GM23338 (cell line): ENCODE measurements at regions not wholly inside any gene's neighbourhood (a gene's known extent, or its start where the extent isn't known, plus 50 kb on each side); places are given as distances from the start of the nearest gene placed in this dataset.

ENCODE experiments used
- ATAC-seq: fragments of 200-7000 bp; cut with Tn5 transposase; 3 replicates; pipeline ENCODE4 v1.9.1; 2020
- DNase-seq: peaks from one replicate; pipeline ENCODE4 v3.0.0-alpha.2; 2015; ENCODE audit warnings: low spot score
- H2AFZ ChIP-seq: fragments of 200-600 bp; sonication (generic); 2 replicates; pipeline ENCODE4 v1.8.0; 2016; ENCODE audit warnings: antibody characterized with exemption, mild to moderate bottlenecking, moderate library complexity
- H3F3A ChIP-seq: fragments of 200-600 bp; sonication (generic); replicated peaks from 2 replicates; pipeline ENCODE4 v1.8.0; 2017; ENCODE audit warnings: antibody characterized with exemption, mixed run types, low read depth
- H3K27ac ChIP-seq: fragments of 200-600 bp; sonication (generic); 2 replicates; pipeline ENCODE4 v1.6.1; 2016; ENCODE audit warnings: low read depth
- H3K27me3 ChIP-seq: fragments of 200-600 bp; sonication (generic); 2 replicates; pipeline ENCODE4 v1.8.0; 2016; ENCODE audit warnings: mild to moderate bottlenecking, mixed run types, moderate library complexity; ENCODE audit not compliant: insufficient read depth
- H3K36me3 ChIP-seq: fragments of 200-600 bp; sonication (generic); 2 replicates; pipeline ENCODE4 v1.8.0; 2016; ENCODE audit warnings: mild to moderate bottlenecking; ENCODE audit not compliant: insufficient read depth
- H3K4me1 ChIP-seq: fragments of 200-600 bp; sonication (generic); 2 replicates; pipeline ENCODE4 v1.8.0; 2016; ENCODE audit warnings: mild to moderate bottlenecking, moderate library complexity; ENCODE audit not compliant: insufficient read depth
- H3K4me2 ChIP-seq: fragments of 200-600 bp; sonication (generic); 2 replicates; pipeline ENCODE4 v1.7.1; 2017; ENCODE audit warnings: mixed run types
- H3K4me3 ChIP-seq: fragments of 200-600 bp; sonication (generic); 2 replicates; pipeline ENCODE4 v1.6.1; 2016; ENCODE audit warnings: mixed run types
- H3K79me2 ChIP-seq: fragments of 200-600 bp; sonication (generic); replicated peaks from 2 replicates; pipeline ENCODE4 v1.8.0; 2017; ENCODE audit warnings: mild to moderate bottlenecking; ENCODE audit not compliant: insufficient read depth
- H3K9me2 ChIP-seq: fragments of 200-600 bp; sonication (generic); 2 replicates; pipeline ENCODE4 v1.8.0; 2017; ENCODE audit not compliant: insufficient read depth
- H4K20me1 ChIP-seq: fragments of 200-600 bp; sonication (generic); replicated peaks from 2 replicates; pipeline ENCODE4 v1.8.0; 2017; ENCODE audit warnings: mild to moderate bottlenecking; ENCODE audit not compliant: insufficient read depth
- H3K27ac Mint-ChIP-seq: 2 replicates; pipeline ENCODE4 v1.8.0; 2020; ENCODE audit warnings: inconsistent platforms, mild to moderate bottlenecking, moderate library complexity, mixed read lengths
- H3K27me3 Mint-ChIP-seq: 3 replicates; pipeline ENCODE4 v1.8.0; 2022; ENCODE audit warnings: low read depth, mild to moderate bottlenecking, moderate library complexity, mixed read lengths, inconsistent platforms; ENCODE audit not compliant: insufficient read depth, poor library complexity
- H3K36me3 Mint-ChIP-seq: 3 replicates; pipeline ENCODE4 v1.8.0; 2021; ENCODE audit warnings: low read depth, mild to moderate bottlenecking, inconsistent platforms, moderate library complexity, mixed read lengths
- H3K4me1 Mint-ChIP-seq: 3 replicates; pipeline ENCODE4 v1.8.0; 2020; ENCODE audit warnings: mild to moderate bottlenecking, inconsistent platforms, mixed read lengths
- H3K4me3 Mint-ChIP-seq: 3 replicates; pipeline ENCODE4 v1.8.0; 2021; ENCODE audit warnings: moderate library complexity, mild to moderate bottlenecking, inconsistent platforms, mixed read lengths
- H3K9me3 Mint-ChIP-seq: 3 replicates; pipeline ENCODE4 v1.8.0; 2020; ENCODE audit warnings: moderate library complexity, mild to moderate bottlenecking, inconsistent platforms, mixed read lengths
- CREB1 ChIP-seq: fragments of 250-450 bp; sonication (Bioruptor Pico); IDR thresholded peaks from 2 replicates; pipeline ENCODE4 v1.5.0; 2020; ENCODE audit warnings: low read depth, mild to moderate bottlenecking, moderate library complexity
- ETS1 ChIP-seq: IDR thresholded peaks from 2 replicates; pipeline ENCODE4 v1.6.1; 2016; ENCODE audit warnings: antibody characterized with exemption
- EZH2 ChIP-seq: fragments of 200-600 bp; sonication (generic); IDR thresholded peaks from one replicate; pipeline ENCODE4 v1.8.0; 2017; ENCODE audit warnings: antibody characterized with exemption, mild to moderate bottlenecking, low read depth; ENCODE audit not compliant: unreplicated experiment
- EZH2phosphoT487 ChIP-seq: fragments of 200-600 bp; sonication (generic); IDR thresholded peaks from one replicate; pipeline ENCODE4 v1.8.1; 2018; ENCODE audit warnings: antibody characterized with exemption; ENCODE audit not compliant: unreplicated experiment
- JUNB ChIP-seq: IDR thresholded peaks from one replicate; pipeline ENCODE4 v1.6.1; 2016; ENCODE audit warnings: antibody characterized with exemption; ENCODE audit not compliant: unreplicated experiment
- NANOG ChIP-seq: IDR thresholded peaks from 2 replicates; pipeline ENCODE4 v1.6.1; 2016; ENCODE audit warnings: antibody characterized with exemption, borderline replicate concordance
- POLR2AphosphoS5 ChIP-seq: IDR thresholded peaks from 2 replicates; pipeline ENCODE4 v1.6.1; 2016; ENCODE audit warnings: antibody characterized with exemption, low read depth
- STAT1 ChIP-seq: IDR thresholded peaks from one replicate; pipeline ENCODE4 v1.6.1; 2016; ENCODE audit warnings: antibody characterized with exemption; ENCODE audit not compliant: unreplicated experiment
- ZNF114 ChIP-seq: fragments of 250-450 bp; sonication (Bioruptor Pico); IDR thresholded peaks from 2 replicates; pipeline ENCODE4 v1.5.0; 2020; ENCODE audit warnings: mild to moderate bottlenecking, moderate library complexity
- ZNF331 ChIP-seq: fragments of 250-450 bp; sonication (Bioruptor Pico); IDR thresholded peaks from 2 replicates; pipeline ENCODE4 v1.5.0; 2020; ENCODE audit warnings: low read depth, mild to moderate bottlenecking, moderate library complexity
- TF ChIP-seq, protein P1 (sequence below): IDR thresholded peaks from one replicate; pipeline ENCODE4 v1.6.1; 2018; ENCODE audit warnings: antibody characterized with exemption; ENCODE audit not compliant: unreplicated experiment
- TF ChIP-seq, protein P2 (sequence below): fragments of 250-450 bp; sonication (Bioruptor Pico); IDR thresholded peaks from 2 replicates; pipeline ENCODE4 v1.5.0; 2020; ENCODE audit warnings: mild to moderate bottlenecking, moderate library complexity
- TF ChIP-seq, protein P3 (sequence below), 2 experiments: fragments of 200-600 bp in 1 of 2; sonication (generic) in 1 of 2; conservative IDR thresholded peaks; 2 replicates each; pipeline versions ENCODE4 v1.5.1 to v1.6.1; 2016 to 2017; ENCODE audit warnings: antibody characterized with exemption in 2 of 2, low read depth in 2 of 2, mild to moderate bottlenecking in 2 of 2, moderate library complexity in 1 of 2

DNA sequence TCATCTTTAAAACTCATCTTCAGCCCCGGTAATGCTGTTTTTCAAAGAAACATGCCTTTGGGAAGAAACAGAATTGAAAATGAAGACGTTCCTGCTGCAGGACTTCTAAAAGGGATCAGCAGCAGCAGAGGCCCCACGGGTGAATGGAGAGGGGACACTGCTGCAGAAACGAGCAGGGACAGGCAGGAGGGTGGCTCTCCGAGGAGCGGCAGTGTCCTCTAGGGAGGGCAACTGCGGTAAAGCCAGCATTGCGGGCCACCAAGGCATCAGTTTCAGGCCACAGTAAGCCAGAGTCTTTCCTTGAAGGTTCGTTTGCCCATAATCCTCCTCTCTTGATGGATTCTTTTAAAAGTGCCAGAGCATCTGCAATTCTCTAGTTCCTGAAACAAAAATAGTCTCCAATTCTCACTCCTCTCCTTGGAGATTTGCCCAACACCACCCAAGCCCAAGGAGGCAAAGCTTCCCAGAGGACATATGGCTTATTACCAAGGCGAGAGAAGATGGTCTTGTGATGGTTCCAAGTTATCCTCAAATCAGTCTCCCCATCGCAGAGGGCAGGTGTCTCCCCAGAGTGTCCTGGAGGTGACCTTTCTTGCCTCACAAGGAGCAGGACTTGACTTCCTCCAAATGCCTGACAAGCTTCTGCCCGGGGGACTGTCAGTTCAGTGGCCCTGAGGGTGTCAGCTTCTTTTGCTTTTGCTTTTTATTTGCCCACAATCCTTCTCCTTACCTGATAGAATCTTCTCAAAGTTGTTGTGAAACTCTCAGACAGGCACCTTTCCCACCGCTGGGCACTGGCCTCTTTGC lies 341.1 kb upstream of the B3GAT1 start:
- no peak overlapping the region for H3K27ac Mint-ChIP-seq
- H3K9me2 ChIP-seq = peaks cover 4% of the 10 kb centered on the region
- peaks cover 12% of the 10 kb centered on the region for H3K27me3 Mint-ChIP-seq
- H3K4me3 Mint-ChIP-seq = no peak overlapping the region
- no peak overlapping the region for H3K4me3 ChIP-seq
- H3K36me3 Mint-ChIP-seq = peaks cover 14% of the 10 kb centered on the region
- H3F3A ChIP-seq = no peaks in the 10 kb centered on the region
- no peak overlapping the region for H3K4me2 ChIP-seq
- H3K27ac ChIP-seq = no peak overlapping the region
- no peak for TF ChIP-seq EZH2phosphoT487
- TF ChIP-seq STAT1 = no peak
- TF ChIP-seq, protein P1, sequence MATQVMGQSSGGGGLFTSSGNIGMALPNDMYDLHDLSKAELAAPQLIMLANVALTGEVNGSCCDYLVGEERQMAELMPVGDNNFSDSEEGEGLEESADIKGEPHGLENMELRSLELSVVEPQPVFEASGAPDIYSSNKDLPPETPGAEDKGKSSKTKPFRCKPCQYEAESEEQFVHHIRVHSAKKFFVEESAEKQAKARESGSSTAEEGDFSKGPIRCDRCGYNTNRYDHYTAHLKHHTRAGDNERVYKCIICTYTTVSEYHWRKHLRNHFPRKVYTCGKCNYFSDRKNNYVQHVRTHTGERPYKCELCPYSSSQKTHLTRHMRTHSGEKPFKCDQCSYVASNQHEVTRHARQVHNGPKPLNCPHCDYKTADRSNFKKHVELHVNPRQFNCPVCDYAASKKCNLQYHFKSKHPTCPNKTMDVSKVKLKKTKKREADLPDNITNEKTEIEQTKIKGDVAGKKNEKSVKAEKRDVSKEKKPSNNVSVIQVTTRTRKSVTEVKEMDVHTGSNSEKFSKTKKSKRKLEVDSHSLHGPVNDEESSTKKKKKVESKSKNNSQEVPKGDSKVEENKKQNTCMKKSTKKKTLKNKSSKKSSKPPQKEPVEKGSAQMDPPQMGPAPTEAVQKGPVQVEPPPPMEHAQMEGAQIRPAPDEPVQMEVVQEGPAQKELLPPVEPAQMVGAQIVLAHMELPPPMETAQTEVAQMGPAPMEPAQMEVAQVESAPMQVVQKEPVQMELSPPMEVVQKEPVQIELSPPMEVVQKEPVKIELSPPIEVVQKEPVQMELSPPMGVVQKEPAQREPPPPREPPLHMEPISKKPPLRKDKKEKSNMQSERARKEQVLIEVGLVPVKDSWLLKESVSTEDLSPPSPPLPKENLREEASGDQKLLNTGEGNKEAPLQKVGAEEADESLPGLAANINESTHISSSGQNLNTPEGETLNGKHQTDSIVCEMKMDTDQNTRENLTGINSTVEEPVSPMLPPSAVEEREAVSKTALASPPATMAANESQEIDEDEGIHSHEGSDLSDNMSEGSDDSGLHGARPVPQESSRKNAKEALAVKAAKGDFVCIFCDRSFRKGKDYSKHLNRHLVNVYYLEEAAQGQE = no peak
- no peak for TF ChIP-seq EZH2
- no peak for TF ChIP-seq JUNB
- no peak for TF ChIP-seq ZNF331 (CRISPR knock-in tag)
- no peak for TF ChIP-seq CREB1 (CRISPR knock-in tag)
- no peak for TF ChIP-seq ZNF114 (CRISPR knock-in tag)
- no peak for TF ChIP-seq ETS1
- TF ChIP-seq NANOG = no peak
- TF ChIP-seq POLR2AphosphoS5 = no peak
- TF ChIP-seq, protein P2, sequence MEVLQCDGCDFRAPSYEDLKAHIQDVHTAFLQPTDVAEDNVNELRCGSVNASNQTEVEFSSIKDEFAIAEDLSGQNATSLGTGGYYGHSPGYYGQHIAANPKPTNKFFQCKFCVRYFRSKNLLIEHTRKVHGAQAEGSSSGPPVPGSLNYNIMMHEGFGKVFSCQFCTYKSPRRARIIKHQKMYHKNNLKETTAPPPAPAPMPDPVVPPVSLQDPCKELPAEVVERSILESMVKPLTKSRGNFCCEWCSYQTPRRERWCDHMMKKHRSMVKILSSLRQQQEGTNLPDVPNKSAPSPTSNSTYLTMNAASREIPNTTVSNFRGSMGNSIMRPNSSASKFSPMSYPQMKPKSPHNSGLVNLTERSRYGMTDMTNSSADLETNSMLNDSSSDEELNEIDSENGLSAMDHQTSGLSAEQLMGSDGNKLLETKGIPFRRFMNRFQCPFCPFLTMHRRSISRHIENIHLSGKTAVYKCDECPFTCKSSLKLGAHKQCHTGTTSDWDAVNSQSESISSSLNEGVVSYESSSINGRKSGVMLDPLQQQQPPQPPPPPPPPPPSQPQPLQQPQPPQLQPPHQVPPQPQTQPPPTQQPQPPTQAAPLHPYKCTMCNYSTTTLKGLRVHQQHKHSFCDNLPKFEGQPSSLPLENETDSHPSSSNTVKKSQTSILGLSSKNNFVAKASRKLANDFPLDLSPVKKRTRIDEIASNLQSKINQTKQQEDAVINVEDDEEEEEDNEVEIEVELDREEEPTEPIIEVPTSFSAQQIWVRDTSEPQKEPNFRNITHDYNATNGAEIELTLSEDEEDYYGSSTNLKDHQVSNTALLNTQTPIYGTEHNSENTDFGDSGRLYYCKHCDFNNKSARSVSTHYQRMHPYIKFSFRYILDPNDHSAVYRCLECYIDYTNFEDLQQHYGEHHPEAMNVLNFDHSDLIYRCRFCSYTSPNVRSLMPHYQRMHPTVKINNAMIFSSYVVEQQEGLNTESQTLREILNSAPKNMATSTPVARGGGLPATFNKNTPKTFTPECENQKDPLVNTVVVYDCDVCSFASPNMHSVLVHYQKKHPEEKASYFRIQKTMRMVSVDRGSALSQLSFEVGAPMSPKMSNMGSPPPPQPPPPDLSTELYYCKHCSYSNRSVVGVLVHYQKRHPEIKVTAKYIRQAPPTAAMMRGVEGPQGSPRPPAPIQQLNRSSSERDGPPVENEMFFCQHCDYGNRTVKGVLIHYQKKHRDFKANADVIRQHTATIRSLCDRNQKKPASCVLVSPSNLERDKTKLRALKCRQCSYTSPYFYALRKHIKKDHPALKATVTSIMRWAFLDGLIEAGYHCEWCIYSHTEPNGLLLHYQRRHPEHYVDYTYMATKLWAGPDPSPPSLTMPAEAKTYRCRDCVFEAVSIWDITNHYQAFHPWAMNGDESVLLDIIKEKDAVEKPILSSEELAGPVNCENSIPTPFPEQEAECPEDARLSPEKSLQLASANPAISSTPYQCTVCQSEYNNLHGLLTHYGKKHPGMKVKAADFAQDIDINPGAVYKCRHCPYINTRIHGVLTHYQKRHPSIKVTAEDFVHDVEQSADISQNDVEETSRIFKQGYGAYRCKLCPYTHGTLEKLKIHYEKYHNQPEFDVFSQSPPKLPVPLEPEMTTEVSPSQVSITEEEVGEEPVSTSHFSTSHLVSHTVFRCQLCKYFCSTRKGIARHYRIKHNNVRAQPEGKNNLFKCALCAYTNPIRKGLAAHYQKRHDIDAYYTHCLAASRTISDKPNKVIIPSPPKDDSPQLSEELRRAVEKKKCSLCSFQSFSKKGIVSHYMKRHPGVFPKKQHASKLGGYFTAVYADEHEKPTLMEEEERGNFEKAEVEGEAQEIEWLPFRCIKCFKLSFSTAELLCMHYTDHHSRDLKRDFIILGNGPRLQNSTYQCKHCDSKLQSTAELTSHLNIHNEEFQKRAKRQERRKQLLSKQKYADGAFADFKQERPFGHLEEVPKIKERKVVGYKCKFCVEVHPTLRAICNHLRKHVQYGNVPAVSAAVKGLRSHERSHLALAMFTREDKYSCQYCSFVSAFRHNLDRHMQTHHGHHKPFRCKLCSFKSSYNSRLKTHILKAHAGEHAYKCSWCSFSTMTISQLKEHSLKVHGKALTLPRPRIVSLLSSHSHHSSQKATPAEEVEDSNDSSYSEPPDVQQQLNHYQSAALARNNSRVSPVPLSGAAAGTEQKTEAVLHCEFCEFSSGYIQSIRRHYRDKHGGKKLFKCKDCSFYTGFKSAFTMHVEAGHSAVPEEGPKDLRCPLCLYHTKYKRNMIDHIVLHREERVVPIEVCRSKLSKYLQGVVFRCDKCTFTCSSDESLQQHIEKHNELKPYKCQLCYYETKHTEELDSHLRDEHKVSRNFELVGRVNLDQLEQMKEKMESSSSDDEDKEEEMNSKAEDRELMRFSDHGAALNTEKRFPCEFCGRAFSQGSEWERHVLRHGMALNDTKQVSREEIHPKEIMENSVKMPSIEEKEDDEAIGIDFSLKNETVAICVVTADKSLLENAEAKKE (CRISPR knock-in tag) = no peak
- TF ChIP-seq, protein P3, sequence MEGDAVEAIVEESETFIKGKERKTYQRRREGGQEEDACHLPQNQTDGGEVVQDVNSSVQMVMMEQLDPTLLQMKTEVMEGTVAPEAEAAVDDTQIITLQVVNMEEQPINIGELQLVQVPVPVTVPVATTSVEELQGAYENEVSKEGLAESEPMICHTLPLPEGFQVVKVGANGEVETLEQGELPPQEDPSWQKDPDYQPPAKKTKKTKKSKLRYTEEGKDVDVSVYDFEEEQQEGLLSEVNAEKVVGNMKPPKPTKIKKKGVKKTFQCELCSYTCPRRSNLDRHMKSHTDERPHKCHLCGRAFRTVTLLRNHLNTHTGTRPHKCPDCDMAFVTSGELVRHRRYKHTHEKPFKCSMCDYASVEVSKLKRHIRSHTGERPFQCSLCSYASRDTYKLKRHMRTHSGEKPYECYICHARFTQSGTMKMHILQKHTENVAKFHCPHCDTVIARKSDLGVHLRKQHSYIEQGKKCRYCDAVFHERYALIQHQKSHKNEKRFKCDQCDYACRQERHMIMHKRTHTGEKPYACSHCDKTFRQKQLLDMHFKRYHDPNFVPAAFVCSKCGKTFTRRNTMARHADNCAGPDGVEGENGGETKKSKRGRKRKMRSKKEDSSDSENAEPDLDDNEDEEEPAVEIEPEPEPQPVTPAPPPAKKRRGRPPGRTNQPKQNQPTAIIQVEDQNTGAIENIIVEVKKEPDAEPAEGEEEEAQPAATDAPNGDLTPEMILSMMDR (conservative IDR thresholded peaks at IDR 0.05; ENCODE audit: low read depth in 2 of 2) = no peak
- H2AFZ ChIP-seq = no peak overlapping the region
- H3K27me3 ChIP-seq = no peaks in the 10 kb centered on the region
- no peaks in the 10 kb centered on the region for H3K36me3 ChIP-seq
- no peaks in the 10 kb centered on the region for H4K20me1 ChIP-seq
- DNase-seq = no peak
- no peak for ATAC-seq
- H3K4me1 ChIP-seq = peaks cover 9% of the 10 kb centered on the region; the same call in 1 of the 2 replicates
- peaks cover 16% of the 10 kb centered on the region for H3K9me3 Mint-ChIP-seq
- peaks cover 22% of the 10 kb centered on the region for H3K4me1 Mint-ChIP-seq
- H3K79me2 ChIP-seq = no peaks in the 10 kb centered on the region
